HG02884 (cell line): ENCODE measurements at regions not wholly inside any gene's neighbourhood (a gene's known extent, or its start where the extent isn't known, plus 50 kb on each side); places are given as distances from the start of the nearest gene placed in this dataset.

ENCODE experiments used
- ATAC-seq: cut with Tn5 transposase; IDR thresholded peaks from one replicate; pipeline ENCODE4 v1.9.1; 2021; ENCODE audit warnings: mild to moderate bottlenecking, moderate library complexity; ENCODE audit not compliant: unreplicated experiment

DNA sequence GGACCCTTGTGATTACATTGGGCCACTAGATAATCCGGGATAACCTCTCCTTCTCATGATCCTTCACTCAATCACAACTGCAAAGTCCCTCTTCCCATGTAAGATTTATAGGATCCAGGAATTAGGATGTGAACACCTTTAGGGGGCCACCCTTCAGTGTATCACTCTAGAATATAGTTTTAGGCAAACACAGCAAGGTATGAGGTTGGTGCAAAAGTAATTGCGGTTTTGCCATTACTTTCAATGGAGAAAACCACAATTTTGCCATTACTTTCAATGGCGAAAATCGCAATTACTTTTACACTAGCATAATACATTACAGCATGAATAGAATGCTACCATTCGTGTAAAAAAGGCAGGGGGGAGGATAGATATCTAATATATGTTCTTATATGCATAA lies 104.0 kb downstream of the BAMBI start:
- ATAC-seq: no peak

DNA sequence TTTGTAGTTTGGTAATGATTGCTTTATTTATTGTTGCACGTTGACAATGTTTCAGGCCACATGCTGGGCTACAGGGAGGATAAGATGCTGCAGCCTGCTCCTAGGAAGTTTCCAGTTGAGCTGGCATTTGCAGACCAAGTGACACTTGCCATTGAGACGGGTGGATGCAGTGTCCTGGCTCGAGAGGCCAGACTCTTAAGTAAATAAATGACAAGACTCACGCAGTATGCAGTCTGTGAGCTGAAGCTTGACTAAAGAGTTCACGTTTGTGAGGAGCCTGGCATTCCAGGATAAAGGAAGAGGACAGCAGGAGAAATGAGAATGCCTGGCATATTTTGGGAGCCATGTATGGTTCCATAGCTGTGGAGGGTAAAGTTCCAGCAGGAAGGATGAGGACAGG lies 105.8 kb downstream of the BAMBI start:
- ATAC-seq: no peak

DNA sequence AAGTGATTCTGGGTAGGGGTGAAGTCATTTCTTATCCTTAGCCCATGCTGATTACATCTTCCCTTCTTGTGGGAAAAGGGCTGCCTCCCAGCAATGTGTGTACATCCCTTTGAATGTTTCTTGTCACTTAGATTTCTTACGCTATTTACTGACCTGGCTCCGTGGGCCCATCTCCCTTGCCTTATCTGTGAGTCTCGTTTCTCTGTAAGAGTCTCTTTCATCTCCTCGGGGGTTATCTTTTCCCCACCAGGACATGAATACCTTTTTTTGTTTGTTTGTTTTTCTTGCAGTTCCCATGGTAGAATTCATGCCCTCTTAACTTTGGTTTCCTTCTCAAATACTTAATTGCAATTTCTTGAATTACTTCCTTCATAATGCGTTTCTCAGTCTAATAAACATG lies 107.7 kb downstream of the BAMBI start:
- ATAC-seq: no peak

DNA sequence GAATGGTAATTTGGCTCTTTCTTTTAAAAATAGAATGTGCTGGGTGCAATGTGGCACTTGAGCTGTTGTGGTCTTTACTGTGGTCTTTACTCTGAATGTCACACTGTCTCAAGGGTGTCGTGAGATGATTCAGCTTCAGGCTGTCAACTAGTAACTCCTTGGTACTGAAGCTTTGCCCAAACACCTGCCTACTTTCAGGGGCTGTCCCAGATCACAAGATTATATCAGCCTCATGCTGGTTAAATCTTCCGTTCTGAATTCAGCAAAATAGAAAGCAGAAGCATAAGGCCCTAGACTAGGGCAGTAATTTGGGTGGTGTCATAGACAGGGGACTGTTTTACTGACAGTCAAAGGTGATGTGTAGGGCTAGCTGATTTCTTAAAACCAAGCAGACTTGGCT lies 110.9 kb downstream of the BAMBI start:
- peak; percentile 60 for ATAC-seq

DNA sequence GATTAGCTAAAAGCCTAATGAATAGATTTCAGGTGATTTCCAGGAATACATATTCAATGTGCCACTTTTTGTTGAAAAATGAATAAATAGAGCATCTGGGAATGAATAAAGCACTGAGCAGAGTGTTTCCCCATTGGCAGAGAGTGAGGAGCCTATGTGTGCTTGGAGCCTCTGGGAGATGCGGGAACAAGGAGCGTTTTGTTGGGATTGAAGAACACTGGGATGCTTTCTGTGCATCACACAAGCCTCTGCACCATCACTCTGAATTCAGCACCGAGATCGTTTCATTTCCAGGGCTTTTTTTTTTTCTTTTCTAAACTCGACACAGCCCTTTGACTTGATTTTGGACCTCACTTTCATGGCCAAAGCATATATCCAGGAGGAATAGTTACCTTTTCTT lies 111.4 kb downstream of the BAMBI start:
- ATAC-seq: no peak

DNA sequence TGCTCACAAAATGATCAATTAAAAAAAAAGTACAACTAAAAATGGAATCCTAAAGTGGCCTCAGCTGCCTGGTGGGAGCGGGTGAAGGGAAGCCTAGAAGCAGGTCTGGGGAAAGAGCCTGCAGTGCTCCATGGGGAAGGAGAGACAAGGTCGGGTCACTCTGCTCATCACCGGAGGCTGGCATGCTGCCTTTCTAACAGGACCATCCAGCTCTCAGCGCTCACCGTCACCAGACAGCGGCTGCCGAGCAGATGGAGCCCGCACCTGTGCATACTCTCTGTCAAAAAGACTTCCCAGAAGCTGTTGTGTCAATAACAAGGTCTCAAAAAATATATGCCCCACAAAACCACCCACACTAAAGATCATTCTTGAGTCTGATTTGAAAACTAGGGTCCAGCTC lies 112.8 kb downstream of the BAMBI start:
- no peak for ATAC-seq

DNA sequence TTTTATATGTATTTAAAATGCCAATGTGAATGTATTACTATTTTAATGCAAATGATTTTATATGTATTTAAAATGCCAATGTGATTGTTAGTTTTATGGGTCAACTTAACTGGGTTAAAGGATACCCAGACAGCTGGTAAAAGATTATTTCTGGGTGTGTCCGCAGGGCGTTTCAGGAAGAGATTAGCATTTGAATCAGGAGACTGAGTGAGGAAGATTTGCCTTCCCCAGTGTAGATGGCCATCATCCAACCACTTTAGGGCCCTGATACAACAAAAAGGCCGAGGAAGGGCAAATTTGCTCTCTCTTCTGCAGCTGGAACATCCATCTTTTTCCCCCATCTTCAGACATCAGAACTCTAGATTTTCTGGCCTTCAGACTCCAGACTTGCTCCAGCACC lies 116.2 kb downstream of the BAMBI start:
- no peak for ATAC-seq

DNA sequence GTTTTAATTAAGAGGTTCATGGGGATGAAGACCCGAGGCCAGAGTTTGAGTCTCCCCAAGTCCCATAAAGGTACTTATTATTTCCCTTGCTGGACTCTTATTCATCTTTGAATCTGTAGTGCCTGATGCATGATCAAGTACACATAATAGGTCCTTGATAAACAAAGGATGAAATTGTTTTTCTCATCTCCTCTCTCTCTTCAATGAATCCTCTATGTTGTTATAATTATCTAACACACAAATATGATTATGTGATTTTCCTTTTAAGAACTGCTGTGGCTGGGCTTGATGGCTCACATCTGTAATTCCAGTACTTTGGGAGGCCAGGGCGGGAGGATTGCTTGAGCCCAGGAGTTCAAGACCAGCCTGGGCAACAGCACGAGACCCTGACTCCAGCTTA lies 117.7 kb downstream of the BAMBI start:
- no peak for ATAC-seq

DNA sequence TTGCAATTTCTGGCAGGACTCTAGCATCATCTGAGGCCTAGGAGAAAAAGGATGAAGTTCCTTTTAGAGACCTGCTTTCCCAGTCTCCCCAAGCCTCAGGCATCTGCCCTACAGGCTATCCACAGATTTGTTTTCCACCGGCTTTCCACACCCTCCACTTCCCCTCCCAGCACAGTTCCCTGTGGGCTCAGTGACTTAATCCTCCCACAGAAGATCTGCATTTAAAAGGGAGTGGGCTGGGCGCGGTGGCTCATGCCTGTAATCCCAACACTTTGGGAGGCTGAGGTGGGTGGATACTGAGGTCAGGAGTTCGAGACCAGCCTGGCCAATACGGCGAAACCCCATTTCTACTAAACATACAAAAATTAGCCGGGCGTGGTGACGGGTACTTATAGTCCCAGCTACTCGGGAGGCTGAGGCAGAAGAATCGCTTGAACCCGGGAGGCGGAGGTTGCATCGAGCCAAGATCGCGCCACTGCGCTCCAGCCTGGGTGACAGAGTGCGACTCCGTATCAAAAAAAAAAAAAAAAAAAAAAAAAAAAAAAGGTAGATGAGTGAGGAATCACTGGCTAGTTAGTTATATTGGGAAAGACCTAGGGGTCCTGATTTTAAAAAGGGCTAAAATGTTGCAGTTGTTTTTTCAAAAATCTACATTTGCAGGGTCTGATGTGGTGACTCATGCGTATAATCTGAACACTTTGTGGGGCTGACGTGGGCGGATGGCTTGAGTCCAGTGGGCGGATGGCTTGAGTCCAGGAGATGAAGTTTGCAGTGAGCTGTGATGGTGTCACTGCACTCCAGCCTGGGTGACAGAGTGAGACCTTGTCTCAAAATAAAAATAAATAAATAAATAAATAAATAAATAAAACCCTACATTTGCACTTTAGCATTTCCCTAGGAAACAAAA lies 119.5 kb downstream of the BAMBI start:
- no peak for ATAC-seq

DNA sequence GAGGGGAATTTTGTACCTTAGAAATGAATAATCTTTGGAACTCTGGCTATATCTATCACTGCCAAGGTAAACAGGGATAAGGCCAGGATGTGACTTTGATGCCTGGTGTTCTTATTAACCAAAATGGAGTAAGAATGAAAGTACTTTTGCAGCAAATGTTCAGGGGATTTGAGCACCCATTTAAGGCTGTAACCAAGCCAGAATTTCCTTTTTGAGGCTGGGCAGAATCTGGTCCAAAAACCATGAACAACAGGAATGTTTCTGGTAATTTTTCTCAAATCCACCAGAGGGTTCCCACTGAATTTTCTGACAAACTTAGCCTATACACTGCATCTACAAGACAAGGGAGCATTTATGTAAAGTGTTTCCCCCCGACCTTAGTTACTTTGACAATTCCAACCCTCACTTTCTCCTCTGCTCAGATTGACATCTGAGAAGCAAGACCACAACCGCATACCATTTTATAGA lies 120.6 kb downstream of the BAMBI start:
- ATAC-seq: no peak

DNA sequence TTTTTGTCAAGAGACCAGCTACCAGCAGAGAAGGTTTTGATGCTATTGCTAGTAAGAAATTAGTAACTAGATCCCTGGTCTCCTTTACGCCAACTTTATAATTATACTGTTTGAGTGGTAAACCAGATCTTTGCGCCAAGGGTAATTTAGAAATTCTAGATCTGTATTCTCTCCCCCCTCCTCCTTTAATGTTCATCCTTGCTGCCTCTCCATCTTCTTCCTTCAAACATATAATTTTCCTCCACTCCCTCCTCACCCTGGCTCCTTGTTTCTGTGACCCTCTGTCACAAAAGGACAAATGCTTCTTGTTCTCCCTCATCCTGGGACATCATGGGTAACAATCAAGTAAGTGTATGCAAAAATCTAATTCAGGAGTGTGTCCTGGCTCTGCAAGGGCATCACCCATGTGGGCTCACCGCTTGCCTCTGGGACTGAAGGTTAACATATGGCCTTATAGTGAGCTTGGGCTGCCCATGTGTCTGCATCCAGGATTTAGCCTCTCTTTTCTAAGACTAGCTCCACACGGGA lies 121.2 kb downstream of the BAMBI start:
- no peak for ATAC-seq

DNA sequence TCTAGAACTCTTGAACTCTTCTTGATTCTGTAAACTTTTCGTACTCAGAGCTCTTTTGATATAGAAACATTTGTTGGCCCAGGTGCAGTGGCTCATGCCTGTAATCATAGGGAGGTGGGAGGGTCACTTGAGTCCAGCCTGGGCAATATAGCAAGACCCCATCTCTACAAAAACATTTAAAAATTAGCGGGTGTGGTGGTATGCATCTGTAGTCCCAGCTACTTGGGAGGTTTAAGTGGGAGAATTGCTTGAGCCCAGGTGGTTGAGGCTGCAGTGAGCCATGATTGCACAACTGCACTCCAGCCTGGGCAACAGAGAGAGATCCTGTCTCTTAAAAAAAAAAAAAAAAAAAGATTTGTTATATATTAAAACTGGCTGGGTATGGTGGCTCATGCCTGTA lies 121.6 kb downstream of the BAMBI start:
- ATAC-seq: no peak

DNA sequence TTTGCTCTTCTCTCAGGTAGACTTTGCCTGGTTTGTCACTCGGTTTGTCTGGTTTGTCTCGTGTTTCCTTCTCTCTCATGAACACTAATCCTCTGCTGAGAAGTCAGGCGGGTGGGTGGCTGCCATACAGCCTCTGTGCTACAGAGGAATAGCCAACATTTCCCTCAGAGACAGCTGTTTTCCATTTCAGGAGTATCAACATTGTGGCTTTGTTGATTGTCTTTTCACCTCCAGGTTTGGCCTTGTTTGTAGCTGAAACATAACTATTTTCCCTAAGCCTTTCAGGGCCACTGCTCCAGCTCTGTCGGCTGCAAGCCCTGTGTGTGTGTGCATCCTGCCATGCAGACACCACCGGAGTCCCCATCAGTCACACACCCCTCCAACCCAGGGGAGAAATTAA lies 122.8 kb downstream of the BAMBI start:
- ATAC-seq: no peak

DNA sequence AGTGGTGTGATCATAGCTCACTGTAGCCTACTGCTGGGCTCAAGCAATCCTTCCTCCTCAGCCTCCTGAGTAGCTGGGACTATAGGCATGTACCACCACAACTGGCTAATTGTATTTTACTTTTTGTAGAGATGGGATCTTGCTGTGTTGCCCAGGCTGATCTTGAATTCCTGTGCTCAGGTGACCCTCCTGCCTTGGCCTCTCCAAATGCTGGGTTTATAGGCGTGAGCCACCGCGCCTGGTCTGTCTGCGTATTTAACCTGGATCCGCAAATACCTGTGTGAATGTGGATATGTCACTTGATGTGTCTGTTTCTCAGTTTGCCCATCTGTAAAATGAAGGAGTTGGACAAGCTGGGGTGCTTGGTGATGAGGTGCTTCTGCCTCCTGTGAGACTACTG lies 123.9 kb downstream of the BAMBI start:
- ATAC-seq: no peak

DNA sequence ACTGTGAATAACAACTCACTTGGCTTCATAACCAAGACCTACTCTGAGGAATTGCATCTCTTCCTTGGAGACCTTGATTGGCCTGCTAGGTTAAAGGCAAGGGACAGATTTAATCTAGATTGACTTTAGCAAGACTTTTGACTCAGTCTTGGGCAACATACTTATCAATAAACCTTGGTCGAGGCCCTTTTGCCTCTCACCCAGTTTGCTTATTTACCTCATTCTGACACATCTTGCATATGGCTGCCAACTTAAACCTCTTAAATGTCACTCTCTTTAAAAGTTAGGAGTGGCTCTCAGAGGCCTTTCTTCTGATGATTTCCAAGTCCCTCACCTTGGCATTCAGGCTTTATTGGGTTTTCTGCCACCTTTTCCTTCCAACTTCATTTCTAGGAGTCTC lies 124.5 kb downstream of the BAMBI start:
- ATAC-seq: no peak

DNA sequence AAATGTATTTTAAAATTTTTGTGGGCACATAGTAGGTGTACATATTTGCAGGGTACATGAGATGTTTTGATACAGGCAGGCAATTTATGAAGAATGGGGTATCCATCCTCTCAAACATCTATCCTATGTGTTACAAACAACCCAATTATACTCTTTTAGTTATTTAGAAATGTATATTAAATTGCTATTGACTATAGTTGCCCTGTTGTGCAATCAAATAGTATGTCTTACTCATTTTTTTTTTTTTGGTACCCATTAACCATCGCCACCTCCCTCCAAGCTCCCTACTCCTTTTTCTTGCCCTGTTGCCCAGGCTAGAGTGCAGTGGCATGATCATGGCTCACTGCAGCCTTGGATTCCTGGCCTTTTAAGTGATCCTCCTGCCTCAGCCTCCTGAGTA lies 128.1 kb downstream of the BAMBI start:
- no peak for ATAC-seq

DNA sequence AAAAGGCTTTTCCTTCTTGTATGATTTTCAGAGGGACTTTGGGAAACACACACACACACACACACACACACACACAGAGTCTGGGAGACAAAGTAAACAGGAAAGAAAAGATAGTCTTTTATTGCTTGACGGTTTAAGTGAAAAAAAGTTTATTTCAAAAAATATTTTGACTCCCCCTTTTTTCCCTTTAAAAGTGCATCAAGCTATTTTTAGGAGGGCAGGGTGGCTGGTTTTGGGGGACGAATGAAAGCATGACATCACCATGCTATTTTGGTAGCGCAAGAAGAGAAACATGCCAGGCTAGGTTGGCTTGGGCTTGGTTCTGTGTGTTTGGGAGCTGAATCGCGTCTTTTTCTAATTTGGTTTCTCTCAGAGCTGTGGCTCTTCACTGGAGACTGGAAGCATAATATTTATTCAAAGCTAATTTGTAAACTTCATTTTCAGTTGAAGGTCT lies 129.2 kb downstream of the BAMBI start:
- no peak for ATAC-seq

DNA sequence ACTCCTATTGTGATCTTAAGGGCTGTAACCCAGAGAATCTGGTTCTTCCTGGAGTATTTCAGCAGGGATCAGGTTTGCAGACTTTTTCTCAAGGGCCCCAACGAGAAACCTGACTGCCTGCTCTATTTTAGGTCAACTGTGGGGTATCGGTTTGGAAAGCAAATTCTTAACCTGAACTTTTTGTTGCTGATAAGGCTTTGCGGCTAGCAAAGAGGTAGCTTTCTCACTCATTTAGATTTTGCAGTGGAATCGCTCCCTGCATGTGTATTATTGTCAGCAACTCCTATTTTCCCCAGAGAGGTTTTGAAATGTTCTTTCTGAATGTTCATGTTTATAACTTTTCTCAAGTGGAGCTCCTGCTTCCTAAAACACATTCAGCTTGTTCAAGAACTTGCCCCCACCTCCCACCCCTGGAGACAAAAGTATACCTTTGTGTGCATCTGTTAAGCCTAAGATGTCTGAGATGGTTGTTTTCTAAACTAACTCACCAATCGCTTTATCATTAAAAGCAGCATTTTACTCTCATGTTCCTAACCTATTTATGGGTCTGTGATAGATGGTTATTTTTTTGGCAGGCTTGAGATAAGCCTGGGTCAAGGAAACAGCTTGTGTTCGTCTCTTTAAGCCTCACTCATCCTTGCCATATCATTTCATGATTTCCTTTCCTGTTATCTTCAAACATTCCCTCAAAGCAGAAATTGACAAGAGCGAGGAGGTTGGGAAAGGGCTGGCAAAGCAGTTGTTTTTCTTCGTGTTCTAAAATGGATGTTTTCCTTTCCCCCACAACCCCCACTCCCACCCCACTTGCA lies 129.8 kb downstream of the BAMBI start:
- no peak for ATAC-seq

DNA sequence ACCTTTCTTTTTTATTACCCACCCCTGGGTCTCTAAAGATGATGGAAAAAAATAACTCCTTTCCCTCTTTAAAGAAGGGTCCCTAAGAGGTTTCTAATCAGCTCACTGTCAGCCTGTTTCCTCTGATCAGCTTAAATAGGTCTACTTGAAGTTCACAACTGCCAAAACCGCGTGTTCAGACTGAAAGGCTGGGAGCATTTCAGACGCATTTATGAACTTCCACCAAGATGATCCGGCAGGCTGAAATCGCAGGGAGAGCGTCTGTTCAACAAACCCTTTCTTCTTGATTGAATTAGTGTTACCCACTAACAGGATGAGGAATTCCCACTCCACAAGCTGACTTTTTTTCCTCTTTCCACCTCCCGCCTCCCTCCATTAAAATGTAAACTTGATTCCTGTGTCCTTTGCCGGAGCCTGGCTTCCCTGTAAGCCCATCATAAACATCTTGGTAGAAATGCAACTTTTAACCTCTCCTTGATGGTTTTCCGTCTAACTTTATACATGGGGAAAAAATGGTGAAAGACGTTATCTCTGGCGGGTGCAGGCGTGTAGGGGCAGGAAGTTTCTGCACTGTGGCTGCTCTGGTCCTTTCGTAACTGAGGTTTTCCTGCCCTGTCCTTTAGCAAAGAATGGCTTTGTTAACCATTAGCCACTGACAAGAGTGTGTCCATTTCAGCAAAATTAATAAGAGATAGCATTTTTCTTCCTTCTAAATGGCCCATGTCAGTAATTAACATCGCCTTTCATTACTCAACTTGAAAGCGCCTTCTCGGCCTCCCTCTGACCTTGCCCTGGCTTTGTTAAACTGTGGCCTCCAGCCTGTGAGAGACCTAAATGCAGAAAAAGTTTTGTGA lies 130.7 kb downstream of the BAMBI start:
- no peak for ATAC-seq

DNA sequence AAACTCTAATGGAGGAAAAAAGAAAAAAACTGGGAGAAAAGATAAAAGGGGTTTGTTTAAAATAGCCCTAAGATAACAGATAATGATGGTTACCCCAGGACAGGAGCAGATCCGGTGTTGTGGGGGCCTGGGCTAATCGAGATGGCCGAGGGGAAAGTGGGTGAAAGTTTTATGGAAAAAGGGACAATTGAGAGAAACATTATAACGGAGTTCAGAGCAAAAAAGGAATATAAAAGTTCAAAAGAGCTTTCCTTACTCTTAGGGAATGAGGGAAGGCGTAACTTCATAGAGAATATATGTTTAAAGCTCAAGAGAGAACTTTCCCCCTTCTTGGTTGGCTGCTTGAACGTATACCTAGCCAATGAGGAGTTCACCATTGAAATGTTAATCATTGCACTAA lies 131.4 kb downstream of the BAMBI start:
- ATAC-seq: no peak
